HepG2 (cell line): ENCODE measurements at regions not wholly inside any gene's neighbourhood (a gene's known extent, or its start where the extent isn't known, plus 50 kb on each side); places are given as distances from the start of the nearest gene placed in this dataset.

Experiments
- ATF2 ChIP-seq: sonication (generic); formaldehyde crosslinking; IDR thresholded peaks from 2 replicates; pipeline ENCODE4 v1.4.0; 2020; ENCODE audit warnings: missing genetic modification reagents
- BRF2 ChIP-seq: sonication (generic); formaldehyde crosslinking; IDR thresholded peaks from 2 replicates; pipeline ENCODE4 v1.8.1; 2022; ENCODE audit warnings: mild to moderate bottlenecking, missing genetic modification reagents
- CEBPB ChIP-seq: IDR thresholded peaks from 2 replicates; pipeline ENCODE4 v1.6.1; 2011; ENCODE audit warnings: low read depth, low read length, improper control_type of control experiment, borderline replicate concordance
- ELF1 ChIP-seq: sonication (generic); formaldehyde crosslinking; IDR thresholded peaks from 2 replicates; pipeline ENCODE4 v1.4.0; 2020; ENCODE audit warnings: missing genetic modification reagents
- KMT2A ChIP-seq: sonication (generic); formaldehyde crosslinking; IDR thresholded peaks from 2 replicates; pipeline ENCODE4 v1.4.0; 2020; ENCODE audit warnings: missing genetic modification reagents
- MNT ChIP-seq: fragments of 450-650 bp; IDR thresholded peaks from 2 replicates; pipeline ENCODE4 v1.6.1; 2016
- RFXANK ChIP-seq: IDR thresholded peaks from 2 replicates; pipeline ENCODE4 v1.6.1; 2016
- SNAPC5 ChIP-seq: sonication (generic); formaldehyde crosslinking; IDR thresholded peaks from 2 replicates; pipeline ENCODE4 v1.8.1; 2023; ENCODE audit warnings: mild to moderate bottlenecking, missing genetic modification reagents, borderline replicate concordance
- SP4 ChIP-seq: sonication (generic); formaldehyde crosslinking; IDR thresholded peaks from 2 replicates; pipeline ENCODE4 v1.8.1; 2023; ENCODE audit warnings: mild to moderate bottlenecking, missing genetic modification reagents
- SRY ChIP-seq: sonication (generic); formaldehyde crosslinking; IDR thresholded peaks from 2 replicates; pipeline ENCODE4 v1.8.0; 2022; ENCODE audit warnings: mild to moderate bottlenecking, missing genetic modification reagents
- ZIK1 ChIP-seq: sonication (generic); formaldehyde crosslinking; IDR thresholded peaks from 2 replicates; pipeline ENCODE4 v1.5.0; 2020; ENCODE audit warnings: mild to moderate bottlenecking, low read depth, missing genetic modification reagents, borderline replicate concordance
- ZMYM2 ChIP-seq: sonication (generic); formaldehyde crosslinking; IDR thresholded peaks from 2 replicates; pipeline ENCODE4 v1.8.0; 2022; ENCODE audit warnings: mild to moderate bottlenecking, missing genetic modification reagents
- ZNF598 ChIP-seq: sonication (generic); formaldehyde crosslinking; IDR thresholded peaks from 2 replicates; pipeline ENCODE4 v1.5.1; 2020; ENCODE audit warnings: mild to moderate bottlenecking, missing genetic modification reagents, borderline replicate concordance
- ZNF660 ChIP-seq: sonication (generic); formaldehyde crosslinking; IDR thresholded peaks from 2 replicates; pipeline ENCODE4 v1.5.1; 2020; ENCODE audit warnings: mild to moderate bottlenecking, low read depth, missing genetic modification reagents, borderline replicate concordance
- TF ChIP-seq, protein P1 (sequence below): sonication (generic); formaldehyde crosslinking; IDR thresholded peaks from 2 replicates; pipeline ENCODE4 v1.4.0; 2020; ENCODE audit warnings: missing genetic modification reagents, borderline replicate concordance
- TF ChIP-seq, protein P2 (sequence below): sonication (generic); formaldehyde crosslinking; IDR thresholded peaks from 2 replicates; pipeline ENCODE4 v1.5.1; 2020; ENCODE audit warnings: mild to moderate bottlenecking, missing genetic modification reagents, moderate library complexity

DNA sequence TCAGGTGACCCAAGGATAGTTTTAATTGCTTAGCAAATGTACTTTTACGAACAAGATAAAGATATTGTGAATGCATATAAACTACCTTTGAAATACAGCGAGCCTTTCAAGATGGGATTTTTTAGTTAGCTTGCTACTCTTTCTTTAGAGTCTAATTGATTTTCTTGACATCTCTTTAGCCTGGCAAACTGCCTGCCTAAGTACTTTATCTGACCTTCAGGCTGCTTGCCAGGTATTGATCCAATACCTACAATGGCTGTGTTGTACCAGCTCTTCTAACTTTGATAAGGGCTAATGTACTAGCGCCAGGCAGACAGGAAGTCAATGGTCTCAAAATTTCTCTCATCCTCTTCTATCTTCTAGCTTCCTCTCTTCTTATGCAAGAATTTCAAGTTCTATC lies 414.4 kb upstream of the ACVR2A start (continued):
- TF ChIP-seq CEBPB (no peak), SP4 (CRISPR knock-in tag) (no peak), ZNF598 (CRISPR knock-in tag) (no peak), SRY (no peak), SNAPC5 (CRISPR knock-in tag) (no peak), ZNF660 (no peak), ELF1 (CRISPR knock-in tag) (peak; percentile 17; the same call in 1 of the 2 replicates), KMT2A (CRISPR knock-in tag) (no peak), ZIK1 (no peak), MNT (no peak), ATF2 (CRISPR knock-in tag) (no peak), ZMYM2 (CRISPR knock-in tag) (no peak), BRF2 (CRISPR knock-in tag) (no peak), RFXANK (CRISPR knock-in tag) (no peak)
- TF ChIP-seq, protein P1, sequence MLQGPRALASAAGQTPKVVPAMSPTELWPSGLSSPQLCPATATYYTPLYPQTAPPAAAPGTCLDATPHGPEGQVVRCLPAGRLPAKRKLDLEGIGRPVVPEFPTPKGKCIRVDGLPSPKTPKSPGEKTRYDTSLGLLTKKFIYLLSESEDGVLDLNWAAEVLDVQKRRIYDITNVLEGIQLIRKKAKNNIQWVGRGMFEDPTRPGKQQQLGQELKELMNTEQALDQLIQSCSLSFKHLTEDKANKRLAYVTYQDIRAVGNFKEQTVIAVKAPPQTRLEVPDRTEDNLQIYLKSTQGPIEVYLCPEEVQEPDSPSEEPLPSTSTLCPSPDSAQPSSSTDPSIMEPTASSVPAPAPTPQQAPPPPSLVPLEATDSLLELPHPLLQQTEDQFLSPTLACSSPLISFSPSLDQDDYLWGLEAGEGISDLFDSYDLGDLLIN, result no peak
- TF ChIP-seq, protein P2, sequence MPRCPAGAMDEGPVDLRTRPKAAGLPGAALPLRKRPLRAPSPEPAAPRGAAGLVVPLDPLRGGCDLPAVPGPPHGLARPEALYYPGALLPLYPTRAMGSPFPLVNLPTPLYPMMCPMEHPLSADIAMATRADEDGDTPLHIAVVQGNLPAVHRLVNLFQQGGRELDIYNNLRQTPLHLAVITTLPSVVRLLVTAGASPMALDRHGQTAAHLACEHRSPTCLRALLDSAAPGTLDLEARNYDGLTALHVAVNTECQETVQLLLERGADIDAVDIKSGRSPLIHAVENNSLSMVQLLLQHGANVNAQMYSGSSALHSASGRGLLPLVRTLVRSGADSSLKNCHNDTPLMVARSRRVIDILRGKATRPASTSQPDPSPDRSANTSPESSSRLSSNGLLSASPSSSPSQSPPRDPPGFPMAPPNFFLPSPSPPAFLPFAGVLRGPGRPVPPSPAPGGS (CRISPR knock-in tag), result no peak
